HCT116 (cell line): ENCODE measurements at regions not wholly inside any gene's neighbourhood (a gene's known extent, or its start where the extent isn't known, plus 50 kb on each side); places are given as distances from the start of the nearest gene placed in this dataset.

ENCODE experiments used
- CEBPB ChIP-seq: IDR thresholded peaks from 2 replicates; pipeline ENCODE4 v1.6.1; 2012; ENCODE audit warnings: low read depth
- CTCF ChIP-seq, 3 experiments: fragments of 200-600 bp in 1 of 3; sonication (generic) in 1 of 3; IDR thresholded peaks in 2 of 3; conservative IDR thresholded peaks in 1 of 3; 2 replicates each; pipeline ENCODE4 v1.5.1; 2012 to 2017; ENCODE audit warnings: low read depth in 2 of 3, low read length in 2 of 3, antibody characterized with exemption in 1 of 3, borderline replicate concordance in 1 of 3, control low read depth in 1 of 3, mild to moderate bottlenecking in 1 of 3, mixed read lengths in 1 of 3, mixed run types in 1 of 3, moderate library complexity in 1 of 3; ENCODE audit not compliant: insufficient read depth in 1 of 3
- EZH2 ChIP-seq: fragments of 200-600 bp; sonication (generic); IDR thresholded peaks from 2 replicates; pipeline ENCODE4 v1.6.1; 2017; ENCODE audit warnings: antibody characterized with exemption, mixed run types
- POLR2A ChIP-seq: IDR thresholded peaks from 2 replicates; pipeline ENCODE4 v1.7.0; 2011; ENCODE audit warnings: borderline replicate concordance; ENCODE audit not compliant: insufficient read depth, insufficient read length; ENCODE audit errors: extremely low read depth
- POLR2AphosphoS5 ChIP-seq: IDR thresholded peaks from 2 replicates; pipeline ENCODE4 v1.6.1; 2011; ENCODE audit warnings: mild to moderate bottlenecking, low read depth, low read length, moderate library complexity
- RAD21 ChIP-seq: IDR thresholded peaks from 2 replicates; pipeline ENCODE4 v1.6.1; 2012; ENCODE audit warnings: low read depth, mild to moderate bottlenecking
- SIN3A ChIP-seq: IDR thresholded peaks from 2 replicates; pipeline ENCODE4 v1.6.1; 2012; ENCODE audit warnings: low read depth
- SP1 ChIP-seq: IDR thresholded peaks from 2 replicates; pipeline ENCODE4 v1.6.1; 2012; ENCODE audit warnings: low read depth
- ZFX ChIP-seq: fragments of 450-650 bp; IDR thresholded peaks from 2 replicates; pipeline ENCODE4 v1.6.1; 2017
- TF ChIP-seq, protein P1 (sequence below): IDR thresholded peaks from 2 replicates; pipeline ENCODE4 v1.6.1; 2012
- TF ChIP-seq, protein P2 (sequence below): IDR thresholded peaks from 2 replicates; pipeline ENCODE4 v1.6.1; 2012

DNA sequence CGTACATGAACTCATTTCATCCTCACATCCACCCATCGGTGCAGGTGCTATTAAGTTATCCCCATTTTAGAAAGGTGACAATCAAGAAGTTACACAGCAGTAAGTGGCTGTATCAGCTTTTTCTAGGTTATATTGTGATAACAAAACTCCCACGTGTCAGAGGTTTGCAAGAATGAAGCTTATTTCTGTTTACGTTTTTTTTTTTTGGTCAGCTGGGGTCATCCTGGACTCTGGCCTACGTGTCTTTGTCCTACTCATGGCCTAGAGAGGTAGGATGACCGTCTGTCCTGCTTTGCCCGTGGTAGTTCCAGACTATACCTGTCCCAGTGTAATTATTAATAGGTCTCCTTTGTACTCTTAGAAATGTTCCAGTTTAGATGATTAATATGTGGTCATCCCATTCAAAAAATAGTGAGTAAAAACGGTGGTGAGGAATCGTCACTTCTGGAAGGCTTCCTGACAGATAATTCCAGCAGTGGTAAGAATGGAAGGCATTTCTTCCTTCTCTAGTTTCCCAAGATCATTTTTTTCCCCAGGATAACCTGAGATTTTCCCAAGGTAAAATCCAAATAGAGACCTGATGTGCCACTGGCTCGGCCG, 64.2 kb upstream of the KIF26B start:
- TF ChIP-seq CTCF (IDR thresholded peaks at IDR 0.05 in 2 of 3, conservative IDR thresholded peaks at IDR 0.05 in 1 of 3; ENCODE audit: borderline replicate concordance in 1 of 3, insufficient read depth in 1 of 3, low read depth in 2 of 3, low read length in 2 of 3) (no peak), CEBPB (no peak), POLR2A (no peak), SP1 (no peak), ZFX (no peak), RAD21 (no peak), POLR2AphosphoS5 (no peak), SIN3A (no peak), EZH2 (no peak)
- TF ChIP-seq, protein P1, sequence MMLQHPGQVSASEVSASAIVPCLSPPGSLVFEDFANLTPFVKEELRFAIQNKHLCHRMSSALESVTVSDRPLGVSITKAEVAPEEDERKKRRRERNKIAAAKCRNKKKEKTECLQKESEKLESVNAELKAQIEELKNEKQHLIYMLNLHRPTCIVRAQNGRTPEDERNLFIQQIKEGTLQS: no peak
- TF ChIP-seq, protein P2, sequence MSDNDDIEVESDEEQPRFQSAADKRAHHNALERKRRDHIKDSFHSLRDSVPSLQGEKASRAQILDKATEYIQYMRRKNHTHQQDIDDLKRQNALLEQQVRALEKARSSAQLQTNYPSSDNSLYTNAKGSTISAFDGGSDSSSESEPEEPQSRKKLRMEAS: no peak
